GM12878 (cell line): ENCODE measurements at regions not wholly inside any gene's neighbourhood (a gene's known extent, or its start where the extent isn't known, plus 50 kb on each side); places are given as distances from the start of the nearest gene placed in this dataset.

Experiments used
- ATAC-seq: fragments of 200-7000 bp; cut with Tn5 transposase; 3 replicates; pipeline ENCODE4 v1.9.1; 2020; ENCODE audit warnings: mild to moderate bottlenecking, moderate library complexity
- BruUV-seq: library from RNA; stranded (reverse); fragments of 400-500 nt; replicated peaks from 2 replicates; lab custom pipeline; 2021; lab: Mats Ljungman, UMichigan
- CTCF ChIA-PET: fragments of 300-600 bp; sonication (Branson Sonifier 250); formaldehyde crosslinking; extraction: SDS; loops from one replicate; lab custom pipeline; 2021; ENCODE audit warnings: inconsistent platforms; lab: Yijun Ruan, JAX
- POLR2A ChIA-PET: fragments of 350-600 bp; formaldehyde crosslinking; extraction: SDS; loops from one replicate; lab custom pipeline; 2021; ENCODE audit warnings: inconsistent platforms; lab: Charles Lee
- RAD21 ChIA-PET: fragments of 300-600 bp; sonication (Branson Sonifier 250); formaldehyde crosslinking; loops from one replicate; lab custom pipeline; 2023; ENCODE audit warnings: antibody characterized with exemption; ENCODE audit not compliant: unreplicated experiment; lab: Charles Lee
- SMC1A ChIA-PET: fragments of 300-600 bp; sonication (Branson Sonifier 250); formaldehyde crosslinking; loops from one replicate; lab custom pipeline; 2023; ENCODE audit not compliant: unreplicated experiment, uncharacterized antibody; lab: Charles Lee
- DNase-seq: peaks from one replicate; pipeline ENCODE4 v3.0.0-alpha.2; 2011; ENCODE audit warnings: low read depth, low spot score
- FAIRE-seq: peaks from 3 replicates; lab custom pipeline; 2011; peaks lifted over from hg19 to GRCh38; lab: Jason Lieb, UNC
- H2AFZ ChIP-seq: 2 replicates; pipeline ENCODE4 v1.6.0; 2011; ENCODE audit warnings: low read depth, low read length, control low read depth; ENCODE audit not compliant: control insufficient read depth
- H3K27ac ChIP-seq: 2 replicates; pipeline ENCODE4 v1.5.1; 2011; ENCODE audit warnings: control low read depth; ENCODE audit not compliant: control insufficient read depth, insufficient read depth
- H3K27me3 ChIP-seq, 2 experiments: replicated peaks in 1 of 2; 2 replicates each; pipeline versions ENCODE4 v1.6.0 to v1.6.1; 2011; ENCODE audit warnings: low read length in 1 of 2; ENCODE audit not compliant: control insufficient read depth in 2 of 2, insufficient read depth in 2 of 2
- H3K36me3 ChIP-seq, 2 experiments: 2 replicates each; pipeline ENCODE4 v1.5.1; 2011; ENCODE audit warnings: low read length in 1 of 2; ENCODE audit not compliant: control insufficient read depth in 2 of 2, insufficient read depth in 2 of 2
- H3K4me1 ChIP-seq: 2 replicates; pipeline ENCODE4 v1.6.1; 2011; ENCODE audit warnings: mild to moderate bottlenecking, low read length, moderate library complexity, mixed read lengths; ENCODE audit not compliant: control insufficient read depth, insufficient read depth
- H3K4me2 ChIP-seq: 2 replicates; pipeline ENCODE4 v1.6.0; 2011; ENCODE audit warnings: control low read depth; ENCODE audit not compliant: control insufficient read depth, insufficient read depth
- H3K4me3 ChIP-seq: fragments of 200-600 bp; sonication (generic); 2 replicates; pipeline ENCODE4 v1.5.1; 2016
- H3K79me2 ChIP-seq: 2 replicates; pipeline ENCODE4 v1.6.0; 2011; ENCODE audit warnings: low read length; ENCODE audit not compliant: control insufficient read depth, insufficient read depth
- H3K9ac ChIP-seq: 2 replicates; pipeline ENCODE4 v1.8.0; 2011; ENCODE audit warnings: low read length, control low read depth, mixed read lengths; ENCODE audit not compliant: control insufficient read depth, insufficient read depth
- H3K9me3 ChIP-seq: replicated peaks from 3 replicates; pipeline ENCODE4 v1.5.1; 2011; ENCODE audit warnings: mild to moderate bottlenecking, low read length; ENCODE audit not compliant: control insufficient read depth, insufficient read depth
- H4K20me1 ChIP-seq: 2 replicates; pipeline ENCODE4 v1.6.0; 2011; ENCODE audit not compliant: control insufficient read depth, insufficient read depth
- BACH1 ChIP-seq: fragments of 450-650 bp; IDR thresholded peaks from 2 replicates; pipeline ENCODE4 v1.6.1; 2017; ENCODE audit warnings: mild to moderate bottlenecking, borderline replicate concordance
- CEBPB ChIP-seq, 2 experiments: fragments of 150-350 bp in 1 of 2; IDR thresholded peaks; 2 replicates each; pipeline ENCODE4 v1.6.1; 2012 to 2014; ENCODE audit warnings: low read depth in 2 of 2, low read length in 2 of 2, borderline replicate concordance in 1 of 2, inconsistent platforms in 1 of 2
- CHD2 ChIP-seq: IDR thresholded peaks from 2 replicates; pipeline ENCODE4 v1.6.1; 2011; ENCODE audit warnings: low read depth, low read length, improper control_type of control experiment, borderline replicate concordance
- EP300 ChIP-seq, 2 experiments: fragments of 150-350 bp in 1 of 2; IDR thresholded peaks; 2 replicates each; pipeline ENCODE4 v1.6.1; 2011 to 2012; ENCODE audit warnings: low read depth in 2 of 2, low read length in 2 of 2, borderline replicate concordance in 1 of 2, improper control_type of control experiment in 1 of 2, inconsistent platforms in 1 of 2; ENCODE audit not compliant: control insufficient read depth in 1 of 2
- HDGF ChIP-seq: fragments of 450-650 bp; IDR thresholded peaks from 2 replicates; pipeline ENCODE4 v1.6.1; 2016; ENCODE audit warnings: antibody characterized with exemption
- IKZF1 ChIP-seq: fragments of 450-650 bp; conservative IDR thresholded peaks from 2 replicates; pipeline ENCODE4 v1.6.1; 2017; ENCODE audit warnings: antibody characterized with exemption, mild to moderate bottlenecking
- MEF2B ChIP-seq: fragments of 450-650 bp; IDR thresholded peaks from 2 replicates; pipeline ENCODE4 v1.6.1; 2018; ENCODE audit warnings: mild to moderate bottlenecking, moderate library complexity; ENCODE audit not compliant: partially characterized antibody, poor library complexity, severe bottlenecking
- RBBP5 ChIP-seq: fragments of 200-600 bp; sonication (generic); conservative IDR thresholded peaks from 2 replicates; pipeline ENCODE4 v1.6.1; 2016
- RUNX3 ChIP-seq: IDR thresholded peaks from 2 replicates; pipeline ENCODE4 v1.6.1; 2012; ENCODE audit warnings: low read length, inconsistent platforms
- STAT1 ChIP-seq: fragments of 450-650 bp; conservative IDR thresholded peaks from 2 replicates; pipeline ENCODE4 v1.6.1; 2014; ENCODE audit warnings: antibody characterized with exemption, mild to moderate bottlenecking
- WGBS: methylation state at CpG from one replicate; pipeline ENCODE4 v1.1.6; 2016; ENCODE audit warnings: low lambda C conversion rate; ENCODE audit not compliant: insufficient replicate concordance, insufficient coverage; ENCODE audit errors: missing lambda C conversion rate; 5-methylcytosine and 5-hydroxymethylcytosine counted together
- in situ Hi-C: fragments of 300-500 bp; cut with MboI; formaldehyde crosslinking; loops from 9 replicates; pipeline ENCODE4 v1.14.3; 2018; ENCODE audit warnings: mixed read lengths
- intact Hi-C: fragments of 100-400 bp; cut with micrococcal nuclease; formaldehyde crosslinking; loops from one replicate; pipeline ENCODE4 v1.14.2; 2022; ENCODE audit not compliant: unreplicated experiment
- TF ChIP-seq, protein P1 (sequence below): fragments of 450-650 bp; IDR thresholded peaks from 2 replicates; pipeline ENCODE4 v1.6.1; 2017; ENCODE audit warnings: antibody characterized with exemption, mild to moderate bottlenecking, moderate library complexity
- TF ChIP-seq, protein P2 (sequence below): fragments of 150-350 bp; IDR thresholded peaks from 2 replicates; pipeline ENCODE4 v1.6.1; 2016; ENCODE audit warnings: low read depth, low read length

DNA sequence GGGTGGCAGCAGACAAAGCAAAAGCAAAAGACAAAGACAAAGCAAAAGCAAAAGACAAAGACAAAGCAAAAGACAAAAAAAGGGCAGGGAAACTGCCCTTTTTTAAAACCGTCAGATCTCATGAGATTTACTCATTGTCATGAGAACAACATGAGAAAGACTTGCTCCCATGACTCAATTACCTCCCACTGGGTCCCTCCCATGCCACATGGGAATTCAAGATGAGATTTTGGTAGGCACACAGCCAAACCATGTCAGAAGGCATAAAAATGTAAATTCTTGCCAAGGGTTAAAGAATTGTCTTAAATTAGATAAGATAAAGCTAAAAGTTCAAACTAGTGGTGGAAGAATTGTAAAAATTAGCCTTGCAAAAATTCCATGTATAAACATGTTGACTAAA, 419.7 kb downstream of the TRAM1L1 start:
- intact Hi-C loops: no loop called here
- H3K79me2 ChIP-seq: no peaks in the 10 kb centered on the region
- ChIA-PET SMC1A (no interaction called here), CTCF (no interaction called here), RAD21 (no interaction called here), POLR2A (no interaction called here)
- no peaks in the 10 kb centered on the region for H3K36me3 ChIP-seq
- H2AFZ ChIP-seq: no peak overlapping the region
- H3K9ac ChIP-seq: no peak overlapping the region
- H3K9me3 ChIP-seq: no peaks in the 10 kb centered on the region
- H3K27me3 ChIP-seq: no peaks in the 10 kb centered on the region
- 0% methylated on average over 1 of the region's 1 CpG for WGBS
- FAIRE-seq (no peak), DNase-seq (no peak), ATAC-seq (no peak)
- TF ChIP-seq MEF2B: peak; percentile 22
- TF ChIP-seq BACH1: no peak
- no peaks in the 10 kb centered on the region for H3K4me1 ChIP-seq
- no peaks in the 10 kb centered on the region for H4K20me1 ChIP-seq
- in situ Hi-C loops: loop anchor here (25.0 kb wide), 1 partner anchor 303 kb away; no protein-coding TSS in a partner anchor
- no peak overlapping the region for H3K4me3 ChIP-seq
- H3K4me2 ChIP-seq: no peak overlapping the region
- no TSS peak for BruUV-seq
- H3K27ac ChIP-seq: no peak overlapping the region

DNA sequence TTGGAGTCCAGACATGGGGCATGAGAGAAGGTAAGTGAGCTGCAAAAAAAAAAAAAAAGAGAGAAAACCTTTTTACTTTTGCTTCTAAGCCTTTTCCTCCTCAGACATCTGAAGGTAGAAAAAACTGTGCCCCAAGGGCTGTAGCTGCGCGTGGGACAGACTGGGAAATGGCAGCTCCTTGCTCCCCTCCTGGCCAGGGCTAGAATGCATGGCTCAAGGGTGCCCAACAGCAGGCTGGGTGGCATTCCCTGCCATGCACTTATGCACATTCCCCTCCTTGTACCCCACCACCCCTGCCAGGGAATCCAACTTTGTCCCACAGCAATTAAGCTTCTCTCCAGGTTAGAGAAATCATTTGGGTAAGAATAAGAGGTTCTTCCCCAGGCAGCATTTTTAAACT, 421.2 kb downstream of the TRAM1L1 start:
- ChIA-PET CTCF (interaction anchor here (0.7 kb wide), 1 partner anchor 53 kb away, joined by 4 read pairs; no protein-coding TSS in a partner anchor), SMC1A (interaction anchor here (0.7 kb wide), 2 partner anchors 16 to 1523 kb away, joined by 3 to 5 read pairs; no protein-coding TSS in a partner anchor), RAD21 (no interaction called here), POLR2A (interaction anchor here (0.6 kb wide), 1 partner anchor 1324 kb away, joined by 4 read pairs; no protein-coding TSS in a partner anchor)
- intact Hi-C loops: no loop called here
- no peak overlapping the region for H2AFZ ChIP-seq
- no peak for FAIRE-seq
- in situ Hi-C loops: loop anchor here (25.0 kb wide), 1 partner anchor 302 kb away; no protein-coding TSS in a partner anchor
- ATAC-seq: peak; percentile 42; the same call in 1 of the 3 replicates
- BruUV-seq: no TSS peak
- no peaks in the 10 kb centered on the region for H3K4me1 ChIP-seq
- no peaks in the 10 kb centered on the region for H3K9me3 ChIP-seq
- DNase-seq: no peak
- H4K20me1 ChIP-seq: no peaks in the 10 kb centered on the region
- 4% methylated on average over 2 of the region's 2 CpGs for WGBS
- H3K4me3 ChIP-seq: no peak overlapping the region
- no peaks in the 10 kb centered on the region for H3K36me3 ChIP-seq
- H3K79me2 ChIP-seq: no peaks in the 10 kb centered on the region
- H3K9ac ChIP-seq: no peak overlapping the region
- no peak overlapping the region for H3K4me2 ChIP-seq
- no peak overlapping the region for H3K27ac ChIP-seq
- H3K27me3 ChIP-seq: no peaks in the 10 kb centered on the region
- TF ChIP-seq, protein P1, sequence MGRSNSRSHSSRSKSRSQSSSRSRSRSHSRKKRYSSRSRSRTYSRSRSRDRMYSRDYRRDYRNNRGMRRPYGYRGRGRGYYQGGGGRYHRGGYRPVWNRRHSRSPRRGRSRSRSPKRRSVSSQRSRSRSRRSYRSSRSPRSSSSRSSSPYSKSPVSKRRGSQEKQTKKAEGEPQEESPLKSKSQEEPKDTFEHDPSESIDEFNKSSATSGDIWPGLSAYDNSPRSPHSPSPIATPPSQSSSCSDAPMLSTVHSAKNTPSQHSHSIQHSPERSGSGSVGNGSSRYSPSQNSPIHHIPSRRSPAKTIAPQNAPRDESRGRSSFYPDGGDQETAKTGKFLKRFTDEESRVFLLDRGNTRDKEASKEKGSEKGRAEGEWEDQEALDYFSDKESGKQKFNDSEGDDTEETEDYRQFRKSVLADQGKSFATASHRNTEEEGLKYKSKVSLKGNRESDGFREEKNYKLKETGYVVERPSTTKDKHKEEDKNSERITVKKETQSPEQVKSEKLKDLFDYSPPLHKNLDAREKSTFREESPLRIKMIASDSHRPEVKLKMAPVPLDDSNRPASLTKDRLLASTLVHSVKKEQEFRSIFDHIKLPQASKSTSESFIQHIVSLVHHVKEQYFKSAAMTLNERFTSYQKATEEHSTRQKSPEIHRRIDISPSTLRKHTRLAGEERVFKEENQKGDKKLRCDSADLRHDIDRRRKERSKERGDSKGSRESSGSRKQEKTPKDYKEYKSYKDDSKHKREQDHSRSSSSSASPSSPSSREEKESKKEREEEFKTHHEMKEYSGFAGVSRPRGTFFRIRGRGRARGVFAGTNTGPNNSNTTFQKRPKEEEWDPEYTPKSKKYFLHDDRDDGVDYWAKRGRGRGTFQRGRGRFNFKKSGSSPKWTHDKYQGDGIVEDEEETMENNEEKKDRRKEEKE: no peak
- TF ChIP-seq STAT1: no peak
- no peak for TF ChIP-seq IKZF1
- TF ChIP-seq, protein P2, sequence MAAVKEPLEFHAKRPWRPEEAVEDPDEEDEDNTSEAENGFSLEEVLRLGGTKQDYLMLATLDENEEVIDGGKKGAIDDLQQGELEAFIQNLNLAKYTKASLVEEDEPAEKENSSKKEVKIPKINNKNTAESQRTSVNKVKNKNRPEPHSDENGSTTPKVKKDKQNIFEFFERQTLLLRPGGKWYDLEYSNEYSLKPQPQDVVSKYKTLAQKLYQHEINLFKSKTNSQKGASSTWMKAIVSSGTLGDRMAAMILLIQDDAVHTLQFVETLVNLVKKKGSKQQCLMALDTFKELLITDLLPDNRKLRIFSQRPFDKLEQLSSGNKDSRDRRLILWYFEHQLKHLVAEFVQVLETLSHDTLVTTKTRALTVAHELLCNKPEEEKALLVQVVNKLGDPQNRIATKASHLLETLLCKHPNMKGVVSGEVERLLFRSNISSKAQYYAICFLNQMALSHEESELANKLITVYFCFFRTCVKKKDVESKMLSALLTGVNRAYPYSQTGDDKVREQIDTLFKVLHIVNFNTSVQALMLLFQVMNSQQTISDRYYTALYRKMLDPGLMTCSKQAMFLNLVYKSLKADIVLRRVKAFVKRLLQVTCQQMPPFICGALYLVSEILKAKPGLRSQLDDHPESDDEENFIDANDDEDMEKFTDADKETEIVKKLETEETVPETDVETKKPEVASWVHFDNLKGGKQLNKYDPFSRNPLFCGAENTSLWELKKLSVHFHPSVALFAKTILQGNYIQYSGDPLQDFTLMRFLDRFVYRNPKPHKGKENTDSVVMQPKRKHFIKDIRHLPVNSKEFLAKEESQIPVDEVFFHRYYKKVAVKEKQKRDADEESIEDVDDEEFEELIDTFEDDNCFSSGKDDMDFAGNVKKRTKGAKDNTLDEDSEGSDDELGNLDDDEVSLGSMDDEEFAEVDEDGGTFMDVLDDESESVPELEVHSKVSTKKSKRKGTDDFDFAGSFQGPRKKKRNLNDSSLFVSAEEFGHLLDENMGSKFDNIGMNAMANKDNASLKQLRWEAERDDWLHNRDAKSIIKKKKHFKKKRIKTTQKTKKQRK: no peak
- no peak for TF ChIP-seq RUNX3
- TF ChIP-seq RBBP5: no peak
- no peak for TF ChIP-seq CHD2
- no peak for TF ChIP-seq HDGF
- TF ChIP-seq CEBPB (IDR thresholded peaks at IDR 0.05; ENCODE audit: borderline replicate concordance in 1 of 2, low read depth in 2 of 2, low read length in 2 of 2): no peak
- no peak for TF ChIP-seq EP300 (IDR thresholded peaks at IDR 0.05; ENCODE audit: borderline replicate concordance in 1 of 2, control insufficient read depth in 1 of 2, low read depth in 2 of 2, low read length in 2 of 2)
